ENCODE measurements at regions not wholly inside any gene's neighbourhood (a gene's known extent, or its start where the extent isn't known, plus 50 kb on each side); places are given as distances from the start of the nearest gene placed in this dataset.

DNA sequence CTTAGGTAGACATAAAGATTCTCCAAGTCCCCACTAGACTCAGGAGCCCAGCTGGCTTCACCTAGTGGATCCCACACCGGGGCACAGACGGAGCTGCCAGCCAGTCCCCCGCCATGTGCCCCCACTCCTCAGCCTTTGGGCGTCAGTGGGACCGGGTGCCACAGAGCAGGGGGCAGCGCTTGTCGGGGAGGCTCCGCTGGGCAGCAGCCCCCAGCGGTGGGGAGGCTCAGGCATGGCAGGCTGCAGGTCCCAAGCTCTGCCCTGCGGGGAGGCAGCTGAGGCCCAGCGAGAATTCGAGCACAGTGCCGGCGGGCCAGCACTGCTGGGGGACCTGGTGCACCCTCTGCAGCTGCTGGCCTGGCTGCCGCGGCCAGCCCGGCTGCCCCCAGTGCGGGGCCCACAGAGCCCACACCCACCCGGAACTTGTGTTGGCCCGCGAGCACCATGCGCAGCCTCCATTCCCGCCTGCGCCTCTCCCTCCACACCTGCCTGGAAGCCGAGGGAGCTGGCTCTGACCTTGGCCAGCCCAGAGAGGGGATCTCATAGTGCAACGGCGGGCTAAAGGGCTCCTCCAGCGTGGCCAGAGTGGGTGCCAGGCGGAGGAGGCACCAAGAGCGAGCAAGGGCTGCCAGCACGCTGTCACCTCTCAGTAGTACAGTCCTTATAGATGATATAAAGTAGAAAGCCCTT lies 390.7 kb downstream of the PLK2 start:
- Histone ChIP-seq H3K4me1 (peaks cover 0 to 7% (median 0%) of the 10 kb centered on the region in 4 donors), H3K27ac (no peak overlapping the region), H3K9me3 (no peaks in the 10 kb centered on the region), H3K27me3 (no peaks in the 10 kb centered on the region), H3K4me3 (no peak overlapping the region), H3K36me3 (no peaks in the 10 kb centered on the region)
- intact Hi-C loops (cut with DNase I; ENCODE audit: low total_unique reads): no loop called here
- DNase-seq: no peak
- TF ChIP-seq, protein P1, sequence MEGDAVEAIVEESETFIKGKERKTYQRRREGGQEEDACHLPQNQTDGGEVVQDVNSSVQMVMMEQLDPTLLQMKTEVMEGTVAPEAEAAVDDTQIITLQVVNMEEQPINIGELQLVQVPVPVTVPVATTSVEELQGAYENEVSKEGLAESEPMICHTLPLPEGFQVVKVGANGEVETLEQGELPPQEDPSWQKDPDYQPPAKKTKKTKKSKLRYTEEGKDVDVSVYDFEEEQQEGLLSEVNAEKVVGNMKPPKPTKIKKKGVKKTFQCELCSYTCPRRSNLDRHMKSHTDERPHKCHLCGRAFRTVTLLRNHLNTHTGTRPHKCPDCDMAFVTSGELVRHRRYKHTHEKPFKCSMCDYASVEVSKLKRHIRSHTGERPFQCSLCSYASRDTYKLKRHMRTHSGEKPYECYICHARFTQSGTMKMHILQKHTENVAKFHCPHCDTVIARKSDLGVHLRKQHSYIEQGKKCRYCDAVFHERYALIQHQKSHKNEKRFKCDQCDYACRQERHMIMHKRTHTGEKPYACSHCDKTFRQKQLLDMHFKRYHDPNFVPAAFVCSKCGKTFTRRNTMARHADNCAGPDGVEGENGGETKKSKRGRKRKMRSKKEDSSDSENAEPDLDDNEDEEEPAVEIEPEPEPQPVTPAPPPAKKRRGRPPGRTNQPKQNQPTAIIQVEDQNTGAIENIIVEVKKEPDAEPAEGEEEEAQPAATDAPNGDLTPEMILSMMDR (IDR thresholded peaks at IDR 0.05): no peak

- no peak for DNase-seq
- H3K36me3 ChIP-seq: no peaks in the 10 kb centered on the region
- H3K27ac ChIP-seq: no peak overlapping the region
- H3K4me3 ChIP-seq: no peak overlapping the region
- H3K9me3 ChIP-seq: no peaks in the 10 kb centered on the region
- H3K4me1 ChIP-seq: peaks cover 0 to 1% (median 0%) of the 10 kb centered on the region in 4 donors
- H3K27me3 ChIP-seq: no peaks in the 10 kb centered on the region
- TF ChIP-seq, protein P1 (IDR thresholded peaks at IDR 0.05): no peak
- intact Hi-C loops (cut with DNase I; ENCODE audit: low total_unique reads): no loop called here
Measured at GRCh38 chr5:58066557-58066956, 393.3 kb downstream of the PLK2 start.

DNA sequence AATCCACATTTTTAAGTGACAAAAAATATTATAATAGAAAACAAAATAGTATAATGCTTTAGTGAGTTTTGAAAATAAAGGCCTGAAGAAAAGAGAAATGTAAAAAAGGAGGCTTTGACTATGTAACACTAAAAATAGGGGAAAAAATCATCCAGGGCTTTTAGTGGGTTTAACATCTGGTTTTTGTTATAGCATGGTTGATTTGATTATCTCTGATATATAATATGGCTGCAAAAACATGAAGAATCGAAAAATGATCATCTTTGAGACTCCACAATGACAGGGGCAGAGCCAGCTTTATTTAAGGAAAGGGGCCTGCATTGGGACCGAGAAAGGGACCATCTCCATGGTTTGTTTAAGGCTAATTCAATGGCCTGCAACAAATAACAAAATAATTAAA lies 393.8 kb downstream of the PLK2 start:
- TF ChIP-seq, protein P1 (IDR thresholded peaks at IDR 0.05): no peak
- no peaks in the 10 kb centered on the region for H3K27me3 ChIP-seq
- no peaks in the 10 kb centered on the region for H3K4me1 ChIP-seq
- no peak overlapping the region for H3K27ac ChIP-seq
- intact Hi-C loops (cut with DNase I; ENCODE audit: low total_unique reads): no loop called here
- no peaks in the 10 kb centered on the region for H3K9me3 ChIP-seq
- DNase-seq: no peak
- no peak overlapping the region for H3K4me3 ChIP-seq
- H3K36me3 ChIP-seq: no peaks in the 10 kb centered on the region

GRCh38 chr5:58064801-58065200 lies 395.1 kb downstream of the PLK2 start:
- TF ChIP-seq, protein P1 (IDR thresholded peaks at IDR 0.05): no peak
- DNase-seq: no peak
- no peaks in the 10 kb centered on the region for H3K4me1 ChIP-seq
- no peak overlapping the region for H3K4me3 ChIP-seq
- H3K9me3 ChIP-seq: no peaks in the 10 kb centered on the region
- intact Hi-C loops (cut with DNase I; ENCODE audit: low total_unique reads): no loop called here
- H3K36me3 ChIP-seq: no peaks in the 10 kb centered on the region
- H3K27ac ChIP-seq: no peak overlapping the region
- H3K27me3 ChIP-seq: no peaks in the 10 kb centered on the region

GRCh38 chr5:58060996-58061395 lies 398.9 kb downstream of the PLK2 start:
- H3K4me1 ChIP-seq: no peaks in the 10 kb centered on the region
- no peak overlapping the region for H3K4me3 ChIP-seq
- intact Hi-C loops (cut with DNase I; ENCODE audit: low total_unique reads): no loop called here
- no peak overlapping the region for H3K27ac ChIP-seq
- H3K27me3 ChIP-seq: no peaks in the 10 kb centered on the region
- TF ChIP-seq, protein P1 (IDR thresholded peaks at IDR 0.05): no peak
- DNase-seq: no peak
- H3K36me3 ChIP-seq: no peaks in the 10 kb centered on the region
- peaks cover 0 to 5% (median 0%) of the 10 kb centered on the region in 3 donors for H3K9me3 ChIP-seq

All from tibial artery (tissue), 4 donors.